ENCODE measurements at regions not wholly inside any gene's neighbourhood (a gene's known extent, or its start where the extent isn't known, plus 50 kb on each side); places are given as distances from the start of the nearest gene placed in this dataset.

- TF ChIP-seq SIN3A (IDR thresholded peaks at IDR 0.05; ENCODE audit: borderline replicate concordance, insufficient read depth, low read length) (no peak), REST (IDR thresholded peaks at IDR 0.05; ENCODE audit: insufficient read depth in 1 of 2, low read depth in 2 of 2, low read length in 2 of 2) (no peak), FOXP2 (optimal IDR thresholded peaks at IDR 0.05; ENCODE audit: borderline replicate concordance, extremely low read depth, extremely low read length, insufficient read depth) (no peak), POLR2AphosphoS5 (IDR thresholded peaks at IDR 0.05; ENCODE audit: low read depth, low read length) (no peak), TAF1 (IDR thresholded peaks at IDR 0.05; ENCODE audit: borderline replicate concordance, insufficient read depth, low read length) (no peak)
Observed at GRCh38 chr16:87108278-87108677, 208.9 kb downstream of the C16orf95 start.

- no peak for TF ChIP-seq SIN3A (IDR thresholded peaks at IDR 0.05; ENCODE audit: borderline replicate concordance, insufficient read depth, low read length)
- TF ChIP-seq TAF1 (IDR thresholded peaks at IDR 0.05; ENCODE audit: borderline replicate concordance, insufficient read depth, low read length), result no peak
- no peak for TF ChIP-seq FOXP2 (optimal IDR thresholded peaks at IDR 0.05; ENCODE audit: borderline replicate concordance, extremely low read depth, extremely low read length, insufficient read depth)
- TF ChIP-seq REST (IDR thresholded peaks at IDR 0.05; ENCODE audit: insufficient read depth in 1 of 2, low read depth in 2 of 2, low read length in 2 of 2), result no peak
- TF ChIP-seq POLR2AphosphoS5 (IDR thresholded peaks at IDR 0.05; ENCODE audit: low read depth, low read length), result no peak
Observed at GRCh38 chr16:87108941-87109340, 208.3 kb downstream of the C16orf95 start.

- TF ChIP-seq FOXP2 (optimal IDR thresholded peaks at IDR 0.05; ENCODE audit: borderline replicate concordance, extremely low read depth, extremely low read length, insufficient read depth), result no peak
- TF ChIP-seq TAF1 (IDR thresholded peaks at IDR 0.05; ENCODE audit: borderline replicate concordance, insufficient read depth, low read length), result no peak
- TF ChIP-seq POLR2AphosphoS5 (IDR thresholded peaks at IDR 0.05; ENCODE audit: low read depth, low read length), result no peak
- no peak for TF ChIP-seq SIN3A (IDR thresholded peaks at IDR 0.05; ENCODE audit: borderline replicate concordance, insufficient read depth, low read length)
Observed at GRCh38 chr16:87114832-87115231, 202.4 kb downstream of the C16orf95 start.

GRCh38 chr16:87115646-87116045, 201.5 kb downstream of the C16orf95 start:
- TF ChIP-seq TAF1 (IDR thresholded peaks at IDR 0.05; ENCODE audit: borderline replicate concordance, insufficient read depth, low read length), result no peak
- no peak for TF ChIP-seq REST (IDR thresholded peaks at IDR 0.05; ENCODE audit: insufficient read depth in 1 of 2, low read depth in 2 of 2, low read length in 2 of 2)
- TF ChIP-seq FOXP2 (optimal IDR thresholded peaks at IDR 0.05; ENCODE audit: borderline replicate concordance, extremely low read depth, extremely low read length, insufficient read depth), result no peak
- TF ChIP-seq SIN3A (IDR thresholded peaks at IDR 0.05; ENCODE audit: borderline replicate concordance, insufficient read depth, low read length), result no peak
- TF ChIP-seq POLR2AphosphoS5 (IDR thresholded peaks at IDR 0.05; ENCODE audit: low read depth, low read length), result no peak

GRCh38 chr16:87117936-87118335, 199.3 kb downstream of the C16orf95 start:
- TF ChIP-seq POLR2AphosphoS5 (IDR thresholded peaks at IDR 0.05; ENCODE audit: low read depth, low read length), result no peak
- TF ChIP-seq FOXP2 (optimal IDR thresholded peaks at IDR 0.05; ENCODE audit: borderline replicate concordance, extremely low read depth, extremely low read length, insufficient read depth), result no peak
- TF ChIP-seq REST (IDR thresholded peaks at IDR 0.05; ENCODE audit: insufficient read depth in 1 of 2, low read depth in 2 of 2, low read length in 2 of 2), result no peak
- no peak for TF ChIP-seq SIN3A (IDR thresholded peaks at IDR 0.05; ENCODE audit: borderline replicate concordance, insufficient read depth, low read length)
- TF ChIP-seq TAF1 (IDR thresholded peaks at IDR 0.05; ENCODE audit: borderline replicate concordance, insufficient read depth, low read length), result no peak
